HK-2 (cell line): ENCODE measurements at regions not wholly inside any gene's neighbourhood (a gene's known extent, or its start where the extent isn't known, plus 50 kb on each side); places are given as distances from the start of the nearest gene placed in this dataset.

Source experiments
- DNase-seq: peaks from one replicate; pipeline ENCODE4 v3.0.0-alpha.2; 2018; ENCODE audit not compliant: unreplicated experiment

GRCh38 chr9:80144856-80145255 is 573.1 kb downstream of the TLE4 start:
- DNase-seq = no peak

DNA sequence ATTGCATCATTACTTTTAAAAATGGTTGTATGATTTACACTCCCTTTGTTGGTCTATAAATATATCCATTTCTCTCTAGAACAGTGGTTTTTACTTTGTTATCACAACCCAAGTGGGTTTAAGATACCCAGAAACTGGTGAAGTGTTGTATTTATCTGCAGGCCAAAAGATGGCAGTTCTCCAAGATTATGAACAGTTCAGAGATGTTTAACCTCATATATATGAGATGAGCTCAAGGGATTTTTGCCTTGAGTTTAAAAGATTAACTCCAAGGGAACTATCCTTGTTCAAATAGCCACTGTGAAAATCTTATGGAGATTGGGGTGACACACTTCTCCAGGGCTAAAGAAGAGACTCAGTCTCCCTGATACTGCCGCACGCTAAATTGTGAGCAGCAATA is 572.6 kb downstream of the TLE4 start:
- DNase-seq = no peak

- no peak for DNase-seq
Measured at GRCh38 chr9:80143899-80144298, 572.1 kb downstream of the TLE4 start.

DNA sequence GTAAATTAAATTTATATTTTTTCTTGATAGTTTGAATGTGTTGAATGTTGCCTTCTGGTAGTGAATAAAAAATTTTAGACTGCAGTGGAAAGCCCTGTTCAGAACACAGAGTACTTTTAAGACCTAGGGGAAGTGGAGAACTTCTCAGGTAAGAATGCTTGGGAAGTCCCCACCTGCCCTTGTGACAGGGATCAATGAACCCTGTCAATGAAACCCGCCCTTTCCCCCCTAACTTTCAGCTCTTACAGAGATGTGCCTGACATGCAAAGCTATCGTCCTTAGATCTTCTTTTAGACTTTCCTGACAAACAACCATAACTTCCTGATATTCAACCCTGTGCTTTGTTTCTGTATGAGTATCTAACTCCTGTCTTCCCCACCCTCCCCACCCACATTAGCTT is 562.7 kb downstream of the TLE4 start:
- DNase-seq = no peak

- DNase-seq = no peak
Measured at GRCh38 chr9:80131627-80132026, 559.9 kb downstream of the TLE4 start.

DNA sequence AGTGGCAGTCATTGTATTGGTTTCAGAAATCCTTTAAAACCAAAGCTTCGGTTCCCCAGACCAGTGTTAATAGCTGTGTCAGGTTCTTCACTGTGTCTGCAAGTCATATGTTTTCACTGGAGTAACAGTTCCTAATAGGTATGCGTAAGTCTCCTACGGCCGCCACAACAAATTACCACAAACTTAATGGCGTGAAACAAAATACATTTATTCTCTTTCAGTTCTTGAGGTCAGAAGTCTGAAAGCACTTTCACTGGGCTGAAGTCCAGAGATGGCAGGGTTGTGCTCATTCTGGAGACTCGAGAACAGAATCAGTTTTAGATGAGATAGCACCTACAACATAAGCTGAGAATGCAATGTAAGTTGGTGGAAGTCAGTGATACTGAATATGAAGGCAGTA is 556.2 kb downstream of the TLE4 start:
- no peak for DNase-seq

- DNase-seq = no peak
Measured at GRCh38 chr9:80125731-80126264, 554.0 kb downstream of the TLE4 start.

GRCh38 chr9:80117031-80117430 is 545.3 kb downstream of the TLE4 start:
- DNase-seq = no peak

GRCh38 chr9:80114241-80114640 is 542.5 kb downstream of the TLE4 start:
- DNase-seq = no peak

DNA sequence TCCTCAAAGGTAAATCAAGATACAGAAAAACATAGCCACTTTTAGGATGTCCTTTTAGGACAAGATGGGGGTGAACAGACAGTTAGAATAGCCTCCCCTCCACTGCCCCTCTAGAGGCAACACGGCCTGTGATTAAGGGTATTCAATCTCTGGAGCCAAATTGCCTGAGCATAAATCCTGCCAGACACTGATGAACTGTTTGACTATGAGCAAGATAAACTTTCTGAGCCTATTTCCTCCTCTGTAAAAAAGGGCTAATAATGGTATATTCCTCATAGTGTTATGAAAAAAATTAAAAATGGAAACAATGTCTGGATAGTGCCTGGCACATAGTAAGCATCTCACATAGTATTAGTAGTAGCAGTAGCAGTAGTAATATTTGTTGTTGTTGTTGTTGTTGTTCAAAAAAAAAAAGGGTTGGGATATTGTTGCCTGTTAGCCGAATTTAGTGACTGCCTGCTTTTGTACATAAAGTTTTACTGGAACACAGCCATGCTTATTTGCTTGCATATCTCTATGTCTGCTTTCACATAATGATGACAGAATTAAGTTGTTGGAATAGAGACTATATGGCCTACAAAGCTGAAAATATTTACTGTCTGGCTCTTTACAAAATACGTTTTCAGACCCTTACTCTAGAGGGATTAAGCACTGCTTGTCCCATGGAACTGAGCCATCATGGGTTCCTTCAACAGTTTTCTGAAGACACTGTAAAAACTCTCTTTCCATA is 536.3 kb downstream of the TLE4 start:
- DNase-seq = no peak

- no peak for DNase-seq
Measured at GRCh38 chr9:80097476-80097875, 525.7 kb downstream of the TLE4 start.

GRCh38 chr9:80094176-80094771 is 522.5 kb downstream of the TLE4 start:
- no peak for DNase-seq

DNA sequence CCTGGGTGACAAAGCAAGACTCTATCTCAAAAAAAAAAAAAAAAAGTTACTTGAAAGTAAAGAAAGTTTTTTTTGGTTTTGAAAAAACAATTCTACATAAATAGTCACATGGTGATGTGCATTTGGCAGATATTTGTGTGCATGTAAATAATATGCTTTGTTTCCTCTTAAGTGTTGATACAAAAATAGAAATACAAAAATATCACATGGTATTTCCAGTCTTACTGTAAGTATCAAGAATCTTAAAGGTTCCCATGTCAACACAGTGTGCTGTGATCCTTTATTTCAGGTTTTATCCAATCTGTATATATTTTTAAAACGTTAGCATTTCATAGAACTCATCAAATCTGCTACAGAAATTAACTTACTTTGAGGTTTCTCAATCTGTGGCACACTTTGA is 521.9 kb downstream of the TLE4 start:
- DNase-seq = no peak

GRCh38 chr9:80091526-80091925 is 519.8 kb downstream of the TLE4 start:
- DNase-seq = no peak

DNA sequence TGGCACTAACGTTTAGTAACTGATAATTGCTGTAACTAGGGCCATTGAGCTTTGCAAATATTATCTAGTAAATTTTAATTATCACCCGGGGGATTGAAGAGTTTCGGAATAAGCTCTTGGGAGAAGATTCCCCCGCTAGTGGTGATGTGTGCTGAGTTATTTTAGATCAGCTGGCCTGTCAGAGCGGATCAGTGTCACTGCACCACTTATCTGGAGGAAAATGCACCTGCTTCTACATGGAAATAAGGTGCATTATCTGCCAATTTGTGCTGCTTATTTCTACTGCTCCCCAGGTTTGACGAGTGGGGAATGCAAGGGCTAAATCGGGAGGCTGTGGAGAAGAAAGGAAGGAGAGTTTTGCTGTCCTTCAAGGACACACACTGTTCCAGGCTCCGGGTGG is 518.6 kb downstream of the TLE4 start:
- DNase-seq = no peak

- no peak for DNase-seq
Measured at GRCh38 chr9:80086822-80087345, 515.1 kb downstream of the TLE4 start.

DNA sequence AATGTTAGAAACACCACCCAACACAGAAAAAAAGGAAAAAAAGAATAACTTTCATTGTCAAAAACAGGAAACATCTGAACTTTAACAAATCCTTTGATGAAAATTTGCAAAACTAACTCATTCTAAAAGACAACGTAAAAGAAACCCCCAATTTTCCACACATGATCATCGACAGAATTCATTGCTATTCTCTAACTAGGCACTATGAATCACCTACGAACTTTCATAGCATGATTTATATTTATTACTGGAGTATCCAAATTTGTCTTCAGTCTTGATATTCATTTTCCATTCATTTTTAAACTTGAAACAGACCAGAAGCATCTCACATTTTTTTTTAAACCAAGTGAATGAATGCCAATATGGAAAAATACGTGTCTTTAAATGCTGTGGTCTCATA is 514.6 kb downstream of the TLE4 start:
- no peak for DNase-seq

DNA sequence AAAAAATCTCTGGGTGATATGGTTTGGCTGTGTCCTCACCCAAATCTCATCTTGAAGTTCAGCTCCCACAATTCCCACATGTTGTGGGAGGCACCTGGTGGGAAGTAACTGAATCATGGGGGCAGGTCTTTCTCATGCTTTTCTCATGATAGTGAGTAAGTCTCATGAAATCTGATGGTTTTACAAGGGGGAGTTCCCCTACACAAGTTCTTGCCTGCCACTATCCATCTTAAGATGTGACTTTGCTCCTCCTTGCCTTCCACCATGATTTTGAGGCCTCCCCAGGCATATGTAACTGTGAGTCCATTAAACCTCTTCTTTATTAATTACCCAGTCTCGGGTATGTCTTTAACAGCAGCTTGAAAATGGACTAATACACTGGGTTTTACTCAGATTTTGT is 513.9 kb downstream of the TLE4 start:
- no peak for DNase-seq

DNA sequence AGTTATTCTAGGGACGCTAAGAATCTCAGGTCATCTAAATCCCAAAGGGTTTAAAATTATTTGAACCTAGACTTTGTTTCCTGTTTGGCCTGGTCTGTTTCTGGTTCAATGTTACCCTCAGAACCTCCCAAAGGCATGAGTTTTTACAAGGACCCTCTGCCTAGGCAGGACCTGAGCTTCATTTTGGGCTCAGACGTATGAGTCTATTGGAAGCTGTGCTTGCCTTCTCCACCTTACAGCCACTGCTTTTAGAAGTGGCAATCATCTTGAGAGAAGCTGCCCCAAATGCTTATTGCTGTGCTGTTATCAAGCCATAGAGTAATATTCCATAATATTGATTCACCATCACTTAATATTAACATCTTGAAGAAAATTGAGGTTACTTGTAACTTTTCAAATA is 510.4 kb downstream of the TLE4 start:
- DNase-seq = no peak

GRCh38 chr9:80078826-80079225 is 507.1 kb downstream of the TLE4 start:
- no peak for DNase-seq

GRCh38 chr9:80077059-80077458 is 505.3 kb downstream of the TLE4 start:
- DNase-seq = no peak

GRCh38 chr9:80076162-80076561 is 504.4 kb downstream of the TLE4 start:
- no peak for DNase-seq

GRCh38 chr9:80074439-80074838 is 502.7 kb downstream of the TLE4 start:
- DNase-seq = no peak
